ENCODE measurements at regions not wholly inside any gene's neighbourhood (a gene's known extent, or its start where the extent isn't known, plus 50 kb on each side); places are given as distances from the start of the nearest gene placed in this dataset.

- 3% methylated on average over 3 of the region's 3 CpGs for WGBS (ENCODE audit: insufficient coverage, low coverage, missing lambda C conversion rate)
- in situ Hi-C loops (cut with MboI): no loop called here
- Histone ChIP-seq H3K9me3 (replicated peaks; ENCODE audit: control insufficient read depth, insufficient read depth, low read depth, low read length) (peaks cover 6% of the 10 kb centered on the region; the same call in 1 of the 2 replicates), H3K27me3 (ENCODE audit: control insufficient read depth in 2 of 2, insufficient read depth in 2 of 2, low read length in 2 of 2) (peaks cover 0 to 9% of the 10 kb centered on the region in 2 experiments; a peak in 1 of 5 replicates), H2AFZ (ENCODE audit: low read depth, low read length) (no peak overlapping the region), H3K27ac (ENCODE audit: extremely low read depth, low read depth, low read length) (no peak overlapping the region), H3K79me2 (ENCODE audit: control insufficient read depth, insufficient read depth, low read length) (no peaks in the 10 kb centered on the region), H3K9ac (ENCODE audit: insufficient read depth in 1 of 2, low read depth in 2 of 2, low read length in 2 of 2) (no peak overlapping the region), H3K9me1 (ENCODE audit: control insufficient read depth, insufficient read depth, low read length) (peaks cover 4% of the 10 kb centered on the region), H3K36me3 (ENCODE audit: control insufficient read depth, insufficient read depth, low read length) (no peaks in the 10 kb centered on the region), H3K4me1 (replicated peaks in 1 of 2; ENCODE audit: control insufficient read depth in 2 of 2, insufficient read depth in 2 of 2, low read length in 2 of 2) (no peaks in the 10 kb centered on the region; a peak in 1 of 5 replicates), H3K4me3 (no peak overlapping the region), H3K4me2 (ENCODE audit: insufficient read depth, low read length) (no peak overlapping the region), H4K20me1 (replicated peaks; ENCODE audit: control insufficient read depth, insufficient read depth, low read length) (no peaks in the 10 kb centered on the region)
- ATAC-seq: no peak
- no TSS peak for BruUV-seq (replicated peaks)
- POLR2A ChIA-PET: no interaction called here
- CTCF ChIA-PET (ENCODE audit: low intra/inter-chr PET ratio): no interaction called here
- FAIRE-seq: no peak
- intact Hi-C loops (cut with micrococcal nuclease): loop anchor here (10.0 kb wide), 1 partner anchor 729 kb away; no protein-coding TSS in a partner anchor
- DNase-seq (ENCODE audit: extremely low read depth in 1 of 4, low spot score in 3 of 4): no peak
- TF ChIP-seq CBFB (CRISPR knock-in tag; IDR thresholded peaks at IDR 0.05): no peak
- TF ChIP-seq CBX8 (IDR thresholded peaks at IDR 0.05; ENCODE audit: borderline replicate concordance, extremely low read depth, low read depth, low read length, poor library complexity, severe bottlenecking): no peak
- TF ChIP-seq ZC3H11A (IDR thresholded peaks at IDR 0.05; ENCODE audit: low read depth, low read length): no peak
- TF ChIP-seq SRSF3 (IDR thresholded peaks at IDR 0.05; ENCODE audit: insufficient read depth, low read length): no peak
- no peak for TF ChIP-seq NFE2L1 (tag; IDR thresholded peaks at IDR 0.05; ENCODE audit: borderline replicate concordance, low read depth)
- no peak for TF ChIP-seq MGA (IDR thresholded peaks at IDR 0.05)
- TF ChIP-seq TOE1 (IDR thresholded peaks at IDR 0.05; ENCODE audit: borderline replicate concordance): no peak
- TF ChIP-seq TOE1 (CRISPR knock-in tag; IDR thresholded peaks at IDR 0.05; ENCODE audit: borderline replicate concordance, low read depth): no peak
Observed at GRCh38 chr17:51375771-51376170, 115.4 kb downstream of the UTP18 start.
